Immature natural killer cell (primary cell): ENCODE measurements at regions not wholly inside any gene's neighbourhood (a gene's known extent, or its start where the extent isn't known, plus 50 kb on each side); places are given as distances from the start of the nearest gene placed in this dataset.
"Not testable (repeated sequence)": the region's sequence is repeated elsewhere in the genome, so short reads cannot be mapped to it uniquely, and the experiment has no call there.

Experiments
- DNase-seq, 3 donors: peaks; one replicate each; pipeline ENCODE4 v3.0.0; 2022; ENCODE audit warnings: mixed read lengths in 1 of 3
- H3K27ac Mint-ChIP-seq, 6 donors: one replicate each; pipeline ENCODE4 v1.8.0; 2020; ENCODE audit warnings: mixed read lengths in 6 of 6, mild to moderate bottlenecking in 5 of 6, inconsistent platforms in 4 of 6, moderate library complexity in 3 of 6
- H3K27me3 Mint-ChIP-seq, 3 donors: one replicate each; pipeline ENCODE4 v1.8.0; 2020 to 2021; ENCODE audit warnings: low read depth in 3 of 3, mild to moderate bottlenecking in 3 of 3, mixed read lengths in 3 of 3, moderate library complexity in 3 of 3, inconsistent platforms in 1 of 3
- H3K36me3 Mint-ChIP-seq, 3 donors: one replicate each; pipeline ENCODE4 v1.8.0; 2020; ENCODE audit warnings: mixed read lengths in 3 of 3, inconsistent platforms in 2 of 3, mild to moderate bottlenecking in 2 of 3
- H3K4me1 Mint-ChIP-seq, 2 donors: one replicate each; pipeline ENCODE4 v1.8.0; 2020; ENCODE audit warnings: inconsistent platforms in 2 of 2, mild to moderate bottlenecking in 2 of 2, mixed read lengths in 2 of 2, moderate library complexity in 1 of 2
- H3K4me3 Mint-ChIP-seq, 5 donors: one replicate each; pipeline ENCODE4 v1.8.0; 2020; ENCODE audit warnings: mild to moderate bottlenecking in 5 of 5, mixed read lengths in 5 of 5, inconsistent platforms in 3 of 5, moderate library complexity in 3 of 5
- H3K9me3 Mint-ChIP-seq, 6 donors: one replicate each; pipeline ENCODE4 v1.8.0; 2020; ENCODE audit warnings: mild to moderate bottlenecking in 6 of 6, mixed read lengths in 6 of 6, inconsistent platforms in 4 of 6, moderate library complexity in 3 of 6

DNA sequence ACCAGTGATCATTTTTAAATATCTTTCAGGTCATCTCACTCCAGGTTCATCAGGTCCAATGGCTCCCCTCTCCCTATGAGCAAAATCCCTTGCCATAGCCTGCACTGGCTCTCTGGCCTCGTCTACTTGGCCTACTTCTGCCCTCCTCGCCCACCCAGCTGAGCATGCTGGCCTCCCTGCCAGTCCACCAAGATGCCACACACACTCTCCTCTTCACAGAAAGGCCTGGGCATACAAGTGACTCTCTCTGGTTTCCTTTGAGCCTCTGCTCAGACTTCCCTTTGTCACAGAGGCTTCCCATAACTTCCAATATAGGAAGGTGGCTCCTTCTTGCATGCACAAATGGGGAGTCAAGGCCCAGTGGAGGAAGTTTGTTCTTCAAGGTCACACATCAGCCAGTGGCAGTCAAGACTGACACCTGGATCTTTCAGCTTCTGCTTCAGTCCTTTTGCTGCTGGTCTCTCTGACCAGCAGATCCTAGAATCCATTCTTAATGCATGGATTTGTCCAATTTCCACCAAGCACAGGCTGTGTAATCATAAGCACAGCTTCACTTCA lies 223.2 kb upstream of the HES1 start:
- no peaks in the 10 kb centered on the region for H3K9me3 Mint-ChIP-seq
- H3K27ac Mint-ChIP-seq, result peak overlapping the region in 1 of 6 donors; percentile 7
- peaks cover 0 to 4% (median 2%) of the 10 kb centered on the region in 3 donors for H3K27me3 Mint-ChIP-seq
- no peak for DNase-seq
- peaks cover 8 to 12% of the 10 kb centered on the region in 2 donors for H3K4me1 Mint-ChIP-seq
- H3K36me3 Mint-ChIP-seq, result no peaks in the 10 kb centered on the region
- H3K4me3 Mint-ChIP-seq, result no peak overlapping the region

DNA sequence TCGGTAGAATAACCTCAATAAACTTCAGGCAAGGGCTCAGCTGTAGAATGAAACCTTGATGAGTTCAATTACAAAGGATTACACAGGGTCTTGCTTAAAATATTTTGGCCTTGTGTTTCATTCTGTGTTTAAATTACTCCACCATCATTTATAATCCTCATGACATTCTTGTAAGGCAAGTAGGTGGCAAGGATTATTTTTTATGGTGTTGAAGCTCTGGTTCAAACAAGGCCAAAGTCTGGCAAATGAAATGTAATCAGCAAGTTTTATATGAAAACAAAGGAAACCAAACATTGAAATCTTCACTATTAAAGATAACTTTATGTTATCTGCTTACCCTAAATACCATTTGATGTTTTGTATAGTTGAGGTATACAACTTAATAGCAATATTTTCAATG lies 221.3 kb upstream of the HES1 start:
- H3K36me3 Mint-ChIP-seq, result no peaks in the 10 kb centered on the region
- no peak overlapping the region for H3K27ac Mint-ChIP-seq
- no peak overlapping the region for H3K4me3 Mint-ChIP-seq
- no peaks in the 10 kb centered on the region for H3K9me3 Mint-ChIP-seq
- H3K4me1 Mint-ChIP-seq, result peaks cover 8 to 12% of the 10 kb centered on the region in 2 donors
- DNase-seq, result no peak
- H3K27me3 Mint-ChIP-seq, result peaks cover 0 to 4% (median 2%) of the 10 kb centered on the region in 3 donors

GRCh38 chr3:193915099-193915498 lies 220.8 kb upstream of the HES1 start:
- Mint-ChIP-seq H3K9me3 (no peaks in the 10 kb centered on the region), H3K4me1 (peaks cover 8 to 12% of the 10 kb centered on the region in 2 donors), H3K36me3 (no peaks in the 10 kb centered on the region), H3K4me3 (no peak overlapping the region), H3K27me3 (peaks cover 0 to 4% (median 2%) of the 10 kb centered on the region in 3 donors), H3K27ac (no peak overlapping the region)
- DNase-seq, result no peak

DNA sequence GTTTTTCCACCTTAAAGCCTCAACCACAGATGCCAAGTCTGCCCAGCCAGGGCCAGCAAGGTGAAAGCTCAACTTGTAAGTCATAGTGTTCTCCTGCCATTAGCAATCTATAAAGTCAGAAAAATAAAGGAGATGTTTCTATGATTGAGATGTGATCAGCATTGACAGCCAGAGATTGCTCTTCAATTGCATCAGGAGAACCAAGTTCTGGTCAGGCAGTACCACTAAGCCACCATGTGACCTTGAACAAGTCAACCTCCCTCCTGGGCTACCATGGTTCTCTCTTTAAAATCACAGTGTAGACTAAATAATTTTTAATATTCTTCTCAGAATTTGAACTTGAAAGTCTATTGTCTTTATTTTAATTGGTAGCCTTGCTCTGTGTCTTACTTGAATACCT lies 220.3 kb upstream of the HES1 start:
- DNase-seq, result no peak
- Mint-ChIP-seq H3K27me3 (peaks cover 0 to 4% (median 0%) of the 10 kb centered on the region in 3 donors), H3K4me3 (no peak overlapping the region), H3K4me1 (peaks cover 8 to 12% of the 10 kb centered on the region in 2 donors), H3K36me3 (no peaks in the 10 kb centered on the region), H3K9me3 (no peaks in the 10 kb centered on the region), H3K27ac (no peak overlapping the region)

DNA sequence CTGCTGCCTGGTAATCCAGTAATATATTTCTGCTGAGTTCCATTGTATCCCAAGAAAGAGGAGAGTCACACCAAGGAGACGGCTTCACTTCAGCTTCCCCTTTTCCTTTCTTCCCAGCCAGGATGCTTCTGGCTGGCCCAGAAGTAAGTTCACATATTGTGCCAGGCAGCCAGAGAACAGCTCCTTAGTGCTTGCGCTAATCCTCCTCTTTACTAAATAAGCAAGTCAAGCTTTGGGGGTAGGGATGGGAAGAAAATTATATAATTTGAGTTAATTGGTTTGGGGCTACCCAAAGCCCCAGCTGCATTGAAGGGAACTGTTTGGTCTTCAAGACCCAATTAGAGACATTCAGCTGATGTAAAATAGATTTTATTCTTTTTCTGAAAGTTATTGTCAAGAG lies 218.8 kb upstream of the HES1 start:
- Mint-ChIP-seq H3K27me3 (peaks cover 0 to 2% (median 1%) of the 10 kb centered on the region in 3 donors), H3K27ac (no peak overlapping the region), H3K4me3 (no peak overlapping the region), H3K4me1 (peaks cover under 1 to 2% of the 10 kb centered on the region in 2 donors), H3K9me3 (no peaks in the 10 kb centered on the region), H3K36me3 (no peaks in the 10 kb centered on the region)
- DNase-seq, result no peak

DNA sequence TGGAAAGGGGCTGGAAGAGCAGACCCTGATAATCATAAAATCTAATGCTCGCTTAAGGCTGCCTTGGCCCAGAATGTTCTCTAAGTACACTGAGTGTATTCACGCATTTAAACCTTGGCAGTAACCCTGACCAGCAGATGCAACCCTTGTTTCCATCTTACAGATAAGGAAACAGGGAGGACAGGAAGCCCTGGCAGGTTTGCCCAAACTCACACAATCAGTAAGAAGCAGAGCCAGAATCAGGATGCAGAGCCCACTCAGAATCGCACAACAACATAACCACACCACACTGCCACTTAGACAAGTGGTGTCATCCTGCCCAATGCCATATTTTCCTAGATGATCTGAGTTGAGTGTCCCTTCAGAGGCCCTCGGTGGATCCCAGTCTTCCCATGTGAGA lies 214.5 kb upstream of the HES1 start:
- Mint-ChIP-seq H3K27ac (no peak overlapping the region), H3K27me3 (peaks cover 1 to 4% (median 2%) of the 10 kb centered on the region in 3 donors), H3K9me3 (no peaks in the 10 kb centered on the region), H3K36me3 (no peaks in the 10 kb centered on the region), H3K4me1 (no peaks in the 10 kb centered on the region), H3K4me3 (no peak overlapping the region)
- DNase-seq, result no peak

- Mint-ChIP-seq H3K27ac (no peak overlapping the region), H3K4me3 (no peak overlapping the region), H3K4me1 (no peaks in the 10 kb centered on the region), H3K27me3 (peaks cover 0 to 5% (median 2%) of the 10 kb centered on the region in 3 donors), H3K9me3 (no peaks in the 10 kb centered on the region), H3K36me3 (no peaks in the 10 kb centered on the region)
- DNase-seq, result no peak
Measured at GRCh38 chr3:193922034-193922774, 213.7 kb upstream of the HES1 start.

- H3K36me3 Mint-ChIP-seq, DNase-seq, H3K9me3 Mint-ChIP-seq, H3K4me3 Mint-ChIP-seq, H3K27me3 Mint-ChIP-seq, H3K4me1 Mint-ChIP-seq, H3K27ac Mint-ChIP-seq: not testable (repeated sequence)
Measured at GRCh38 chr3:193923958-193924357, 212.0 kb upstream of the HES1 start.

DNA sequence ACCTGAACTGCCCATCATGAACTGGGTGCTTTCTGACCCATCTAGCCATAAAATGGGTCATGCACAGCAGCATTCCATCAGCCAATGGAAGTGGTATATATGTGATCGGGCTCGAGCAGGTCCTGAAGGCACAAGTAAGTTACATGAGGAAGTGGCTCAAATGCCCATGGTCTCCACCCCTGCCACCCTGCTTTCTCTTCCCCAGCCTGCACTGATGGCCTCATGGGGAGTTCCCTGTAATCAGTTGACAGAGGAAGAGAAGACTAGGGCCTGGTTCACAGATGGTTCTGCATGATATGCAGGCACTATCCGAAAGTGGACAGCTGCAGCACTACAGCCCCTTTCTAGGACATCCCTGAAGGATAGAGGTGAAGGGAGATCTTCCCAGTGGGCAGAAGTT lies 209.9 kb upstream of the HES1 start:
- not testable (repeated sequence) for H3K4me1 Mint-ChIP-seq, H3K36me3 Mint-ChIP-seq, H3K27ac Mint-ChIP-seq, H3K4me3 Mint-ChIP-seq, H3K9me3 Mint-ChIP-seq, DNase-seq
- H3K27me3 Mint-ChIP-seq, result peaks cover 2 to 12% (median 6%) of the 10 kb centered on the region in 3 donors

DNA sequence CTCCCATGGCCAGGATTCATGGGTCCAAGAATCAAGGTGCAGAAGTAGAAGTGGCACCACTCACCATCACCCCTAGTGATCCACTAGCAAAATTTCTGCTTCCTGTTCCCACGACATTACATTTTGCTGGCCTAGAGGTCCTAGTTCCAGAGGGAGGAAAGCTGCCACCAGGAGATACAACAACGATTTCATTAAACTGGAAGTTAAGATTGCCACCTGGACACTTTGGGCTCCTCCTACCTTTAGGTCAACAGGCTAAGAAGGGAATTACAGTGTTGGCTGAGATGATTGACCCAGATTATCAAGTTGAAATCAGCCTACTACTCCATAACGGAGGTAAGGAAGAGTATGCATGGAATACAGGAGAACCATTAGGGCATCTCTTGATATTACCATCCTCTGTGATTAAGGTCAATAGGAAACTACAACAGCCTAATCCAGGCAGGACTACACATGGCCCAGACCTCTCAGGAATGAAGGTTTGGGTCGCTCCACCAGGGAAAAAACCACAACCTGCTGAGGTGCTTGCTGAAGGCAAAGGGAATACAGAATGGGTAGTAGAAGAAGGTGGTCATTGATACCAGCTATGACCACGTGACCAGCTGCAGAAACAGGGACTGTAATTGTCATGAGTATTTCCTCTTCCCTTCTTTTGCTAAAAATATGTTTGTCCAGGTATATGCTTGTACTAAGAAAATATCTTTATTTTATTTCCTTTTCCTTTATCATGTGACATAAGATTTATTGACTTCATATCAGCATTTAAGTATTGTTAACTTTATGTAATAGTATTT lies 208.3 kb upstream of the HES1 start:
- H3K4me3 Mint-ChIP-seq, H3K9me3 Mint-ChIP-seq, H3K27ac Mint-ChIP-seq, DNase-seq, H3K27me3 Mint-ChIP-seq, H3K36me3 Mint-ChIP-seq, H3K4me1 Mint-ChIP-seq: not testable (repeated sequence)

GRCh38 chr3:193928354-193929209 lies 207.4 kb upstream of the HES1 start:
- Mint-ChIP-seq H3K27ac (no peak overlapping the region), H3K27me3 (peaks cover 4 to 9% (median 9%) of the 10 kb centered on the region in 3 donors), H3K4me3 (no peak overlapping the region), H3K4me1 (no peaks in the 10 kb centered on the region), H3K9me3 (no peaks in the 10 kb centered on the region), H3K36me3 (no peaks in the 10 kb centered on the region)
- no peak for DNase-seq

GRCh38 chr3:193929373-193929772 lies 206.6 kb upstream of the HES1 start:
- Mint-ChIP-seq H3K36me3 (no peaks in the 10 kb centered on the region), H3K27me3 (peaks cover 4 to 9% (median 7%) of the 10 kb centered on the region in 3 donors), H3K4me3 (no peak overlapping the region), H3K9me3 (no peaks in the 10 kb centered on the region), H3K27ac (no peak overlapping the region), H3K4me1 (no peaks in the 10 kb centered on the region)
- DNase-seq, result no peak

- H3K36me3 Mint-ChIP-seq, result no peaks in the 10 kb centered on the region
- no peak for DNase-seq
- no peaks in the 10 kb centered on the region for H3K4me1 Mint-ChIP-seq
- H3K27ac Mint-ChIP-seq, result no peak overlapping the region
- no peak overlapping the region for H3K4me3 Mint-ChIP-seq
- H3K9me3 Mint-ChIP-seq, result no peaks in the 10 kb centered on the region
- peaks cover 6 to 10% (median 7%) of the 10 kb centered on the region in 3 donors for H3K27me3 Mint-ChIP-seq
Measured at GRCh38 chr3:193929921-193930646, 205.9 kb upstream of the HES1 start.
